ENCODE measurements at regions not wholly inside any gene's neighbourhood (a gene's known extent, or its start where the extent isn't known, plus 50 kb on each side); places are given as distances from the start of the nearest gene placed in this dataset.
A peak's percentile ranks its signal among the peaks of the same experiment; 100 is the strongest.

GRCh38 chr2:71811726-71812125 lies 335.9 kb downstream of the CYP26B1 start:
- no peak overlapping the region for H3K27ac Mint-ChIP-seq
- TF ChIP-seq CTCF (IDR thresholded peaks at IDR 0.05; ENCODE audit: unreplicated experiment) = no peak
- no peaks in the 10 kb centered on the region for H3K9me3 Mint-ChIP-seq
- H3K4me3 Mint-ChIP-seq = no peak overlapping the region
- peak in 1 of 2 experiments; percentile 30 for DNase-seq (ENCODE audit: low spot score in 2 of 2, unreplicated experiment in 2 of 2)
- no peaks in the 10 kb centered on the region for H3K27me3 Mint-ChIP-seq (ENCODE audit: low read depth)
- H3K4me1 Mint-ChIP-seq = peaks cover 14% of the 10 kb centered on the region
- H3K36me3 Mint-ChIP-seq = no peaks in the 10 kb centered on the region

GRCh38 chr2:71811157-71811556 lies 336.5 kb downstream of the CYP26B1 start:
- Mint-ChIP-seq H3K27ac (no peak overlapping the region), H3K27me3 (ENCODE audit: low read depth) (no peaks in the 10 kb centered on the region)
- peak in 1 of 2 experiments; percentile 9 for DNase-seq (ENCODE audit: low spot score in 2 of 2, unreplicated experiment in 2 of 2)

GRCh38 chr2:71807581-71808451 lies 339.8 kb downstream of the CYP26B1 start:
- H3K9me3 Mint-ChIP-seq = no peaks in the 10 kb centered on the region
- DNase-seq (ENCODE audit: low spot score in 2 of 2, unreplicated experiment in 2 of 2) = peak in 1 of 2 experiments; percentile 38
- H3K4me3 Mint-ChIP-seq = no peak overlapping the region
- no peaks in the 10 kb centered on the region for H3K27me3 Mint-ChIP-seq (ENCODE audit: low read depth)
- no peaks in the 10 kb centered on the region for H3K36me3 Mint-ChIP-seq
- TF ChIP-seq CTCF (IDR thresholded peaks at IDR 0.05; ENCODE audit: unreplicated experiment) = no peak
- peak overlapping the region; percentile 40 for H3K27ac Mint-ChIP-seq
- H3K4me1 Mint-ChIP-seq = peaks cover 10% of the 10 kb centered on the region

More at GRCh38 chr2:71811157-71811556, 336.5 kb downstream of the CYP26B1 start:
- Mint-ChIP-seq H3K4me3 (no peak overlapping the region), H3K4me1 (peaks cover 14% of the 10 kb centered on the region), H3K9me3 (no peaks in the 10 kb centered on the region), H3K36me3 (no peaks in the 10 kb centered on the region)
- TF ChIP-seq CTCF (IDR thresholded peaks at IDR 0.05; ENCODE audit: unreplicated experiment) = no peak

- Mint-ChIP-seq H3K27ac (no peak overlapping the region), H3K27me3 (ENCODE audit: low read depth) (no peaks in the 10 kb centered on the region), H3K9me3 (no peaks in the 10 kb centered on the region), H3K36me3 (no peaks in the 10 kb centered on the region), H3K4me3 (no peak overlapping the region), H3K4me1 (peaks cover 16% of the 10 kb centered on the region)
- no peak for TF ChIP-seq CTCF (IDR thresholded peaks at IDR 0.05; ENCODE audit: unreplicated experiment)
- peak in 1 of 2 experiments; percentile 26 for DNase-seq (ENCODE audit: low spot score in 2 of 2, unreplicated experiment in 2 of 2)
Measured at GRCh38 chr2:71806432-71806831, 341.2 kb downstream of the CYP26B1 start.

- H3K4me3 Mint-ChIP-seq = no peak overlapping the region
- peak in 1 of 2 experiments; percentile 16 for DNase-seq (ENCODE audit: low spot score in 2 of 2, unreplicated experiment in 2 of 2)
- H3K27me3 Mint-ChIP-seq (ENCODE audit: low read depth) = no peaks in the 10 kb centered on the region
- H3K4me1 Mint-ChIP-seq = peaks cover 37% of the 10 kb centered on the region
- H3K36me3 Mint-ChIP-seq = no peaks in the 10 kb centered on the region
- peak overlapping the region; percentile 33 for H3K27ac Mint-ChIP-seq
- TF ChIP-seq CTCF (IDR thresholded peaks at IDR 0.05; ENCODE audit: unreplicated experiment) = no peak
- H3K9me3 Mint-ChIP-seq = no peaks in the 10 kb centered on the region
Measured at GRCh38 chr2:71804281-71804751, 343.3 kb downstream of the CYP26B1 start.

All from mesothelial cell of epicardium (in vitro differentiated cells).